ENCODE measurements at regions not wholly inside any gene's neighbourhood (a gene's known extent, or its start where the extent isn't known, plus 50 kb on each side); places are given as distances from the start of the nearest gene placed in this dataset.

- Histone ChIP-seq H3K36me3 (ENCODE audit: control insufficient read depth in 2 of 2, insufficient read depth in 2 of 2, low read length in 1 of 2) (no peaks in the 10 kb centered on the region), H4K20me1 (ENCODE audit: control insufficient read depth, insufficient read depth) (no peaks in the 10 kb centered on the region), H3K4me1 (ENCODE audit: control insufficient read depth, insufficient read depth, low read length) (no peaks in the 10 kb centered on the region), H3K9me3 (replicated peaks; ENCODE audit: control insufficient read depth, insufficient read depth, low read length) (no peaks in the 10 kb centered on the region), H2AFZ (ENCODE audit: control insufficient read depth, low read depth, low read length) (no peak overlapping the region), H3K4me2 (ENCODE audit: control insufficient read depth, insufficient read depth) (no peak overlapping the region), H3K27ac (ENCODE audit: control insufficient read depth, insufficient read depth) (no peak overlapping the region), H3K9ac (ENCODE audit: control insufficient read depth, insufficient read depth, low read length) (no peak overlapping the region), H3K79me2 (ENCODE audit: control insufficient read depth, insufficient read depth, low read length) (no peaks in the 10 kb centered on the region), H3K4me3 (no peak overlapping the region), H3K27me3 (replicated peaks in 1 of 2; ENCODE audit: control insufficient read depth in 2 of 2, insufficient read depth in 2 of 2, low read length in 1 of 2) (no peaks in the 10 kb centered on the region)
- no peak for ATAC-seq
- no TSS peak for BruUV-seq (replicated peaks)
- intact Hi-C loops (cut with micrococcal nuclease; ENCODE audit: unreplicated experiment) = no loop called here
- WGBS (ENCODE audit: insufficient coverage, insufficient replicate concordance, low lambda C conversion rate, missing lambda C conversion rate) = 0% methylated on average over 1 of the region's 1 CpG
- ChIA-PET RAD21 (ENCODE audit: unreplicated experiment) (no interaction called here), CTCF (no interaction called here), POLR2A (no interaction called here), SMC1A (ENCODE audit: uncharacterized antibody, unreplicated experiment) (interaction anchor here (1.2 kb wide), 1 partner anchor 14 kb away, joined by 3 read pairs; no protein-coding TSS in a partner anchor)
- TF ChIP-seq PAX8 (IDR thresholded peaks at IDR 0.05) (no peak), TAF1 (IDR thresholded peaks at IDR 0.05; ENCODE audit: borderline replicate concordance, low read depth, low read length) (no peak), ATF7 (IDR thresholded peaks at IDR 0.05; ENCODE audit: low read depth) (no peak), SMAD1 (IDR thresholded peaks at IDR 0.05; ENCODE audit: low read depth, partially characterized antibody) (no peak), RUNX3 (IDR thresholded peaks at IDR 0.05; ENCODE audit: low read length) (no peak), TCF12 (IDR thresholded peaks at IDR 0.05; ENCODE audit: low read depth, low read length) (no peak), FOXK2 (IDR thresholded peaks at IDR 0.05) (no peak)
- FAIRE-seq = no peak
- no peak for DNase-seq (ENCODE audit: low read depth, low spot score)
- in situ Hi-C loops (cut with MboI) = no loop called here
Measured at GRCh38 chr3:105238367-105238766, 128.3 kb upstream of the ALCAM start.

GRCh38 chr3:105243076-105243475 lies 123.6 kb upstream of the ALCAM start:
- Histone ChIP-seq H3K27ac (ENCODE audit: control insufficient read depth, insufficient read depth) (no peak overlapping the region), H3K9ac (ENCODE audit: control insufficient read depth, insufficient read depth, low read length) (no peak overlapping the region), H2AFZ (ENCODE audit: control insufficient read depth, low read depth, low read length) (no peak overlapping the region), H3K79me2 (ENCODE audit: control insufficient read depth, insufficient read depth, low read length) (no peaks in the 10 kb centered on the region), H4K20me1 (ENCODE audit: control insufficient read depth, insufficient read depth) (no peaks in the 10 kb centered on the region), H3K9me3 (replicated peaks; ENCODE audit: control insufficient read depth, insufficient read depth, low read length) (no peaks in the 10 kb centered on the region), H3K4me3 (no peak overlapping the region), H3K27me3 (replicated peaks in 1 of 2; ENCODE audit: control insufficient read depth in 2 of 2, insufficient read depth in 2 of 2, low read length in 1 of 2) (no peaks in the 10 kb centered on the region), H3K4me2 (ENCODE audit: control insufficient read depth, insufficient read depth) (no peak overlapping the region), H3K4me1 (ENCODE audit: control insufficient read depth, insufficient read depth, low read length) (no peaks in the 10 kb centered on the region), H3K36me3 (ENCODE audit: control insufficient read depth in 2 of 2, insufficient read depth in 2 of 2, low read length in 1 of 2) (no peaks in the 10 kb centered on the region)
- in situ Hi-C loops (cut with MboI) (no loop called here), intact Hi-C loops (cut with micrococcal nuclease; ENCODE audit: unreplicated experiment) (no loop called here)
- 75% methylated on average over 2 of the region's 2 CpGs for WGBS (ENCODE audit: insufficient coverage, insufficient replicate concordance, low lambda C conversion rate, missing lambda C conversion rate)
- no peak for FAIRE-seq
- no peak for DNase-seq (ENCODE audit: low read depth, low spot score)
- no TSS peak for BruUV-seq (replicated peaks)
- CTCF ChIA-PET = no interaction called here
- POLR2A ChIA-PET = no interaction called here
- no peak for ATAC-seq
- SMC1A ChIA-PET (ENCODE audit: uncharacterized antibody, unreplicated experiment) = no interaction called here
- RAD21 ChIA-PET (ENCODE audit: unreplicated experiment) = no interaction called here
- TF ChIP-seq RAD51 (IDR thresholded peaks at IDR 0.05) (no peak), TCF12 (IDR thresholded peaks at IDR 0.05; ENCODE audit: low read depth, low read length) (no peak), POLR2A (IDR thresholded peaks at IDR 0.05; ENCODE audit: low read depth, low read length) (no peak), IRF5 (IDR thresholded peaks at IDR 0.05; ENCODE audit: borderline replicate concordance) (no peak), HDAC2 (IDR thresholded peaks at IDR 0.05) (no peak), ZNF384 (IDR thresholded peaks at IDR 0.05; ENCODE audit: borderline replicate concordance, low read depth, low read length) (no peak), ZZZ3 (IDR thresholded peaks at IDR 0.05; ENCODE audit: control insufficient read depth, insufficient read length, low read depth) (no peak), BACH1 (IDR thresholded peaks at IDR 0.05; ENCODE audit: borderline replicate concordance) (no peak), NRF1 (conservative IDR thresholded peaks at IDR 0.05; ENCODE audit: low read depth, low read length) (no peak), MXI1 (IDR thresholded peaks at IDR 0.05; ENCODE audit: low read depth, low read length) (no peak), SREBF1 (IDR thresholded peaks at IDR 0.05; ENCODE audit: low read length) (no peak), SREBF2 (IDR thresholded peaks at IDR 0.05; ENCODE audit: low read length) (no peak), ATF7 (IDR thresholded peaks at IDR 0.05; ENCODE audit: low read depth) (no peak), BHLHE40 (IDR thresholded peaks at IDR 0.05; ENCODE audit: borderline replicate concordance in 1 of 2, low read depth in 2 of 2, low read length in 1 of 2) (no peak), ETV6 (conservative IDR thresholded peaks at IDR 0.05 in 1 of 2, IDR thresholded peaks at IDR 0.05 in 1 of 2; ENCODE audit: borderline replicate concordance in 1 of 2, low read depth in 1 of 2) (no peak), ESRRA (IDR thresholded peaks at IDR 0.05; ENCODE audit: low read length) (no peak), JUND (IDR thresholded peaks at IDR 0.05; ENCODE audit: low read depth, low read length) (no peak)
